HG03175 (cell line): ENCODE measurements at regions not wholly inside any gene's neighbourhood (a gene's known extent, or its start where the extent isn't known, plus 50 kb on each side); places are given as distances from the start of the nearest gene placed in this dataset.

Source experiments
- ATAC-seq: cut with Tn5 transposase; IDR thresholded peaks from one replicate; pipeline ENCODE4 v1.9.1; 2021; ENCODE audit warnings: mild to moderate bottlenecking, moderate library complexity; ENCODE audit not compliant: unreplicated experiment

DNA sequence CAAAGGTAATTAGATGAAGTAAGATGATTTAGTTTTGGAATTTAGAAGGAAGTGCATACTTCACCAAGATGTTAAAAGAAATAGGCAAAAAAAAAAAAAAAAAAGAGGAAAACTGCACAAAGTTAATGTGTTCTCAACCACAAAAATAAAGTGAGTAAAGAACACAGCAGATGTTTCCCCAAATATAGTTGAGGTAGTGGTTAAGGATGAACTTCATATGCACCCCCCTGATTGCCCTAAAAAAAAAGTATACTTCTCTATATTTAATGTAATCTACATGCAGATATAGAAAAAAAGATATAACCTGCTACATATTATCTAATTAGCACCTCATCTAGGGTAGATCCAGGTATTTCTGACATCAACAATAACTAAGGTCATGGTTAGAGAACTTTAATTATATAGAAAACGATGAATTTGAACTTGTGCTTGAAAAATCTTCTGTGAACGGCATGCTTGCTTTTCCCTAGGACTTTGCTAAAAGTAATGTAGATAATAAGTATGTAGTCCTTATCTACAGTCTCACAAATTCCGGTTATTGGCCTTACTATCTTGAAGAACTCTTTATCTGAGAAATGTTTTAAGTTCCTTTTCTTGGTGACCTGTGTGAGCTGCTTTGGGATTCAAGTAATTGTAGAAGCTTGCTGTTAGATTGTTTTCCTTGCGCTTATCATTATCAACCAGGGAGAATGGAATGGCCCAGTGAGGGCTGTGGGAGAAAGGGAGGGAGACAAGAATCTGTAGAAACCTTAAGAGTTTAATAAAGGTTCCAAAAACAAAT is 70.1 kb upstream of the LRRC7 start:
- no peak for ATAC-seq

DNA sequence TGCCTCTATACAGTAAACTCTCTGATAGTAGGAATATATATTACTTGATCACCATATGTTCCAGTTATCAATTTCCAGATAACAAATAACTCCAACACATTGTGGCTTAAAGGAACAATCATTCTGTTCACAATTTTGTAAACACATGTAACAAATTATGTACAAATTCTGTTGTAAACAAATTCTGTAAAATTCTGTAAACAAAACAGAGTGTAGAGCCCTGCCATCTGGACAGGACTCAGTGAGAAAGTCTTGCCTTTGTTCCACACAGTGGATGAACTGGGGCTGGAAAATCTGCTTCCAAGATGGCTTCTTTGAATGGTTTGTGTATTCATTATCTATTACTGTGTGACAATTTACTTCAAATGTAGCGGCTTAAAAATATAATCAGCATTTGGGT is 69.0 kb upstream of the LRRC7 start:
- no peak for ATAC-seq

DNA sequence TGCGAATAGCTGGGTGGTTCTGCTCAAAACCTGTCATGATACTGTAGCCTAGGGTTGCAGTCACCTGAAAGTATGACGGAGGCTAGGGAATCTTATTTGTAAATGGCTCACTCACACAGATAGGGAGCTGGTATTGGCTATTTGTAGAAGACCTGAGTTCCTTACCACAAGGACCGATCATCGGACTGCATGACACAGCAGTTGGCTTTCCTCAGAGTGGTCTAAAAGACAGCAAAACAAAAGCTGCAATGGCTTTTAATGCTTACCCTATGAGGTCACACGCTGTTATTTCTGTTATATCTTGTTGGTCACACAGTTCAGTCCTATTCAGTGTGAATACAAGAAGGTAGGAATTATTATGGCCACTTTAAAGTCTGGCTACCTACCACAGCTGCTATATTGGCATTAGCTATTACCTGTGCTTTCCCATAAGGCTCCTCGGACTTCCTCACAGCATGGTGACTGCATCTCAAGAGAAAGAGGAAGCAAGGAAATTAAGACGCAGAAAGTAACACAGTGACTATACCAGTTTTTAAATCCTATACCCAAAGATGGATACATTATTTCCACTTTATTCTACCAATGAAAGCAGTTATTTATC is 68.4 kb upstream of the LRRC7 start:
- no peak for ATAC-seq

DNA sequence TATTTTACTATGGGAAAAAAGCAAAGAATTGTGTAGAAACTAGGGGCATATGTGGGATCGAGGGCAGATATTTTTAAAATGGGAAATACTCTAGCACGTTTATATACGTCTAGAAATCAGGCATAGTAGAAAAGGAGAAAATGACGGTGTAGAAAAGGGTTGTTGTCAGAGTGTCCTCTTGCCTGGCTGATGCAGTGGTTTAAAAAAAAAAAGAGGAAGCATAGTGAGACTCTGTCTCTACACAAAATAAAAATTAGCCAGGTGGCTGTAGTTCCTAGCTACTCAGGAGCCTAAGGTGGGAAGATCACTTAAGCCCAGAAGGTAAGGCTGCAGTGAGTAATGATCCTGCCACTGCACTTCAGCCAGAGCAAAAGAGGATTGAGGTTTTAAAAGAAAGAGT is 64.7 kb upstream of the LRRC7 start:
- ATAC-seq: no peak

DNA sequence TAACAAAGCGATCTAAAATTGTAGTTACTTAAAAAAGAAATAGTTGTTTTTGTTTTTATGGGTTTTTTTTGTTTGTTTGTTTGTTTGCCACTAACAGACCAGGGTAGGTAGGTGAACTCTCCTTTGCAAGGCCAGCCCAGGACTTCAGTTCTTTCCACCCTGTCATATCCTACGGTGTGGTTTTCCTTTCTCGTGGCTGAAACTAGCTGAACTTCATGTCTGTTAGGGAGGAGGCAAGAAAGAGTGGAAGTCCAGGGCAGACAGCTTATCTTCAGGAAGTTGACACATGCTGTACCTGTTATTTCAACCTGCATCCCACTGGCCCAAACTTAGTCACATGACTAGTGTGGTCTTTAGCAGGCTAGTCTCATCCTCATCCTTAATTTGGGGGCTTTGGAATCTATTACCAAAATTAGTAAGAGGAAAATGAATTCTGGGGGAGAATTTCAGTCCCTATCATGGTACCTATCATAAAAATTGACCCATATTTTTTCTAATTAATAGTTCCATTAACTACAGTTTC is 62.9 kb upstream of the LRRC7 start:
- no peak for ATAC-seq

DNA sequence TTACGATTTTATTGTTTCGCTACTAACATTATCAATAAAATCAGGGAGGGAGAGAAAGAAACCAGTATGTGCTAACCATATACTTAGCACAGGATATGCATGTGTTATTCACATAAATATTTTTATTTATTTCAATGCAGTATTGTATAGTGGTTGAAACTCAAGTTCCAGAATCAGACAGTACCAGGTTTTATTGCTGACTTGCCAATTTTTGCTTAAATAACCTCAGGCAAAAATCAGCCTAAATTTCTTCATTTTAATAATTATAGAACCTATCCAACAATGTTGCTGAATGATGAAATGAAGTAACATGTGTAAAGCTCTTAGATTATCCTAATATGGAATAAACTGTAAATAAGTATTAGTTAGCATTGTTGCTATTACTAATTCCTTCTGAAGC is 61.4 kb upstream of the LRRC7 start:
- no peak for ATAC-seq

DNA sequence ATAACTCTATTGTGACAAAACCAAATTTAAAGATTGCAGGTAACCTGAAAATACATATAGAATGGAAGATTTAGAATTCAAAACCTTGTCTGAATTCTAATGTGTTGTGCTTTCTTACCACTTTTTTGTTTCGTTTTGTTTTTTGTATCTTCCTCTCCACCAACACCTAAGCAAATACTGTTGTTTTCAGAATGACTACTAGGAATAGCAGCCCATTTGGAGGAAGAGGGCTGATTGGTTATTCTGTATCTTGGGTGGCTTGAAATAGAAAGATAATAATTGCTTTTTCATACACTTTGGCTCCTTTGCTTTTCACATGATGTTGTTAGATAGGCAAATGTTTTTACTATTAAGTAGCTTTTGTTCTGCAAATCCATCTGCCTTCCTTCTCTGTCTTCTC is 61.0 kb upstream of the LRRC7 start:
- ATAC-seq: no peak

DNA sequence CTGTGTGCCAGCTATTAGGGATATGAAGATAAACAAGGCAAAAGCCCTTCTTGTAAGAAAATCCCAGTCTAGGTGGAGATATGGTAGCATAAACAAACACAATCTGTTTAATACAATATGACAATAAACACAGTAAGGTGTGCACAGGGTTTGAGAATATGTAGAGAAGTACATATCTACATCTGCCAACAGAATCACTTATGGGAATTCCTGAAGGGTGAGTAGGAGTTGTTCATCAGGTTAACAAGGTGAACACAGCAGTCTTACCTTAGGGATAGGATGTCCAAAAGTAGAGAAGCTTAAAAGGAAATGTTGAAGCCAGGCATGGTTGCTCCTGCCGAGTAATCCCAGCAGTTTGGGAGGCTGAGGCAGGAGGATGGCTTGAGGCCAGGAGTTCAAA is 57.7 kb upstream of the LRRC7 start:
- no peak for ATAC-seq

DNA sequence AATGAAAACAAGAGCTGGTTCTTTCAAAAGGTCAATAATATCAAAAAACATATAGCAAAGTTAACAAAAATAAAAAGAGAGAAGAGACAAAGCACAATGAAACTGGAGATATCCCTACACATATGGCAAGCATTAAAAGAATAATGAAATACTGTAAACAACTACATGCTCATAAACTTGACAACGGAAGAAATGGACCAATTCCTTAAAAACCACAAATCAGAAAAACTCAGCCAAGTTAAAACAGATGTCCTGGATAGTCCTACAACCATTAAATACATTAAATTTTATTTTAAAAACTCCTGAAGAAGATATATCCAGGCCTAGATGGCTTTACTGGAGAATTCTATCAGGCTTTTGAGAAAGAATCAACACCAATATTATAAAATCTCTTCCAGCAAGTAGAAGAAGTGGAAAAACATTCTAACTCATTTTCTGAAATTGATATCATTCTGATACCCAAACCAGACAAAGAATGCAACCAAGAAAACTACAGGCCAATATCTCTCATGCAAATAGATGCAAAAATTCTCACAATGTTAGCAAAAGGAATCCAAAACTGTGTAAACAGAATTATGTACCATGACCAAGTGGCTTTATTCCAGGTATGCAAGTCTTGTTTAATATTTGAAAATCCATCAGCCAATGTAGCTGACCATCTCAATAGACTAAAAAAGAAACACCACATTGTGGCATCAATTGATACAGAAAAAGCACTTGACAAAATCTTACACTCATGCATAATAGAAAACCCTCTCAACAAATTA is 56.1 kb upstream of the LRRC7 start:
- no peak for ATAC-seq

DNA sequence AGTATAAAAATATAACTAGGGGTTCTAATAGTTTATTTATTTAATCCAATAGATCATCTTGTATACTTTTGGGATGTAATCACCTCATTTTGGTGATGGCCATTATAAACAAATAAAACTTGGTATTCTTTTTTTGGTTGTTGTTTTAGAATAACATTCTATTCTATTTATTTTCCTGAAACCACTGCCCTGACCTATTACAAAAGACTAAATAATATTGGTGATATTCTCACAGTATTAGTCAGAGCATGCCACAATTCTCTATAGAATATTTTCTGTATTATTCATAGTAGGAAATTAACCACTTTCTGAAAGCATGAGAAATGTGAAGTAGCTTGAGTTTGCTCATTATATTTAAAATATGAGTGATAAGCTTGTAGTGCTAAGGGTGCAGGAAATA is 54.1 kb upstream of the LRRC7 start:
- ATAC-seq: no peak
